Stimulated activated CD8-positive, alpha-beta memory T cell treated with anti-CD3 and anti-CD28 coated beads, Interleukin-7, amount 100 ng/mL, for 48 hours (primary cell): ENCODE measurements at regions not wholly inside any gene's neighbourhood (a gene's known extent, or its start where the extent isn't known, plus 50 kb on each side); places are given as distances from the start of the nearest gene placed in this dataset.
A peak's percentile ranks its signal among the peaks of the same experiment; 100 is the strongest.

Experiments used
- DNase-seq, 2 donors: peaks; one replicate each; pipeline ENCODE4 v3.0.0-alpha.2; 2020; ENCODE audit warnings: low read depth in 1 of 2; ENCODE audit errors: extremely low read depth in 1 of 2

DNA sequence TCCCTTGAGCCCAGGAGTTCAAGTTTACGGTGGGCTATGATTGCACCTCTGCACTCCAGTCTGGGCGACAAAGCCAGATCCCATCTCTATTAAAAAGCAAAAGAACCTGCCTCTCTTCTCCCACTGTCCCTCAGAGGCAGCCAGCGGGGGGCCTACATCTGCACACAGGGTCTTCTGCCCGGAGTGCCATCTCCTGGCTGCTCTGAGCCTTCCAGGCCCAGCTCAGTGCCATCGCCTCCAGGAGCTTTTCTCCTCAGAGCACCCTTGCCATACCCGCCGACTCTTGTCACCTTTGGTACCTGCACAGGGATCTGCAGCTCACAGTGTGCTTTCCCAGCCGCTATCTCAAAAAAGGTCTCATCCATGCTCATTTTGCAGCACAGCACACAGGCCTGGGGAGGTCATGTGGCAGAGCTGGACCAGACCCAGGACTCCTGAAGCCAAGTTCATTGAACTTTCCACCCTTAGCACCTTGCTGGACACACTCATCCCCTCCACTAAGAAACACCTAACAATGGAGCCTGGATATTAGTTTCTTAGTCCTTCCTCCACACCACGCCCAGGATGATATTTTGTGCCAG lies 186.3 kb downstream of the HAUS1 start:
- DNase-seq: no peak

DNA sequence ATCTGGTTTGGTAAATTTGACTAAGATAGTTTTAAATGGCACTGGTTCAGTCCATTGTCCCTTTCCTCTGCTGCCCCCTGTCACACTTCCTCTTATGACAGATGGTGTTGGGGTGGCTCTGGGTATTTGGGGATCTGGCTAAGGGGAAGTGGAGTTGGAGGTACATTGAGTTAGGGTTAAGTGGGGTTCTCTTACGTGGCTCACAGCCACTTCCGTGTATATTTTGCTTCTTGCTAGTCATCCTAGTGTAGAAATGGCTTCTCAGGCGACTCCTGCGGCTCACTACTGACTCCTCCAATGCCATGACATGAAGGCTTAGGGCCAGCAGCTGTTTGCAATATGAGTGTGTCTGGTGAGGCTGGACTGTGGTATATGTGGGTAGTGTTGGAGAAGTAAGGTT lies 187.0 kb downstream of the HAUS1 start:
- DNase-seq: no peak

DNA sequence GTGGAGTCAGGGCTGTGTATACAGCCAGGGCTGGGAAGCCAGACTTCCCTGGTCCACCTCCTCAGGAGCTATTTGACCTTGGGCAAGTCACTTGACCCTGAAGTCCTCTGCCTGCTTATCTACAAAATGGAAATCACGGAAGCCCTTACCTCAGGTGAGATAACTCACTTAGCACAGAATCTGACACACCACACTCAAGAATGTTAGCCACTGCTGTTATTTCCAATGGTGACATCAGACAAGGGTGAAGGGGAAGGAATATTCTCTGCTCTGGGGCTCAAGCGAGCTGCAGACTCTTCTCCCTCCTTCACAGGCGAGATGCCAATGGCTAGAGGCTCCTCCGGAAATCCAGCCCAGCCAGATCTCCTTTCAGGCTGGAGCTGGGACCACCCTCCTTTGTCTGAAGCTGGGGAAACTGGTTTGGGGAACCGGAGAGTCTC lies 189.6 kb downstream of the HAUS1 start:
- DNase-seq: no peak

DNA sequence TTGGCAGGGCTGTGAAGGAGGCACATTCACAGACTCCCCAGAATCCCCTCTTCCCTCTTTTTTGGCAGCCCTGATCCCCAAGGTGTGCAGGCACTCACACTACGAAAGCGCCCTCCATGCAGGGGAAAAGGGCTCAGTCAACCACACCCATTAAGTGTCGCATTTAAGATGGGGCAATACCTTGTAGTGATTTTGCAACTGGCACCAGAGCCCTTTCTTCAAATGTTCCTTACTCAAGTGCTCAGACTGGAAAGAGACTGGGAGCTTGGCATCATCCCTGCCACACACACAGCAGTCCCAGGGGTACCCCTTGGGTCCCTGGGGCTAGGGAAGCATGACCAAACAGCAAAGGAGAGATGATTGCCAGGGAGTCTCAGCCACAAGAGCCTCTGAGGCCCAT lies 190.1 kb downstream of the HAUS1 start:
- no peak for DNase-seq

DNA sequence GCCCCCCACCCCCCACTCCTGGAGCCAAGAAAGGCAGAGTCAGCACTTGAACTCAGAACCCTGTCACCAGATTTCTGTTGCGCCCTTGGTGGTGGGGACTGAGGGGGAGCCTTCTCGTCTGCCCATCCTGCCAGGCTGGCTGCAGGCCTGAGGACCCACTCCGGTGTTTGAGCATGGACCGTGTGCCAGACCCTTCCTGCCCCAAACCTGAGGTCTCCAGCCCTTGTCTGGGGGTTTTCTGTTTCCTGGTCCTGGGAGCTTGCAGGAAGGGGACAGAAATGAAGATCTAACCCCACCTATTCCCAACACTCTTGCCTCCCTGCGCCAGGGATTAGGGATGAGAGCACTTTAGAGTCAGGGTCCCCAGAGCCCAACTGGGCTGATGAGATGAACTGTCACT lies 190.6 kb downstream of the HAUS1 start:
- DNase-seq: no peak

DNA sequence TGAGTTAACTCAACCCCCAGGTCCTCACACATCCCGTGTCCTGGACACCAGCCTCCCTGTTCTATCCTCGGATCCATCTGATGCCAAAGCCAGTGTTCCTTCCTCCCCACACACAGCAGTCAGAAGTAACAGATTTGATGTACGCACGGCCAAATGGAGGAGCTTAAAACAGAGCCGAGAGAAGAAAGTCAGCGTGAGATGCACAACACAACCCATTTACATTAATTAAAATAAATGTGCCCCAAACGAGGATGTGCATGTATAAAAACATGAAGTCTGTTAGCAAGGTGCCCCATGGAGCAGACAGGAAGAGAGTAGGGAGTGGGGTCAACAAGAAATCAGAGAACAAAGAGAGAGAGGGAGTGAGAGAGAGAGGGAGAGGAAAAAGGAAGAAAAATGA lies 191.2 kb downstream of the HAUS1 start:
- no peak for DNase-seq

DNA sequence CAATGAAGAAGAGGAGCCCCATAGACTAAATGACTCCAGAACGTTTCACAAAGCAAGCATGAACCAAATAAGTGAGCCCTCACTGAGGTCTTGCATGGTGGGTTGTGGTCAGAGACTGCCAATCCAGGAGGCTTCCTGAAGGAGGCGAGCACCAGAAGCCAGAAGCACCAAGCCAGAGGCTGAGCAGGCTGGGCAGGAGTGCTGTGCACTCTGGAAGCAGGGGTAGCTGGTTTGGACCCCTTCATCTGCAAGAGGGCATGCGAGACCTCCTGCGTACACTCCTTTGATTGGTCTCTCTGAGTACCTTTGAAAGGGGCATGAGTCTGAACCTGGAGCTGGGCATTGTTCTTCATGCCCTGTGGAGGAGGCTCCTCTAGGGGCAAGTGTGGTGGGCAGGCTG lies 192.5 kb downstream of the HAUS1 start:
- no peak for DNase-seq

DNA sequence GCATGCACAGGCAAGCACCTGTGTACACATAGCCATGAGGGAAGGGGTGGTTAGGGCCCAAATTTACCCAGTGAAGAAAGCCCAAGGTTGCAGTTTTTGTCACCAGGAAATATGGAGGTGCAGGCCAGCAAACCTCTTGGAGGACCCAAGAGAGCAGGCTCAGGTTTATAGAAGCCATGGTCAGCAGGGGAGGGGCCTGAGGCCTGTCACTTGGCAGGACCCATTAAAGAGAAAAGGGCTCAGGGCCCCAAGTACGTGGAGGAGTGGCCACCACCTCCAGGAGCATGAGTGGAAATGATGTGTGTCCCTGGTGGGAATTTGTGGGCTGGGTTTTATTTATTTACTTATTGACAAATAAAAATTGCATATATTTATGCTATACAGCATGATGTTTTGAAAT lies 192.9 kb downstream of the HAUS1 start:
- no peak for DNase-seq

DNA sequence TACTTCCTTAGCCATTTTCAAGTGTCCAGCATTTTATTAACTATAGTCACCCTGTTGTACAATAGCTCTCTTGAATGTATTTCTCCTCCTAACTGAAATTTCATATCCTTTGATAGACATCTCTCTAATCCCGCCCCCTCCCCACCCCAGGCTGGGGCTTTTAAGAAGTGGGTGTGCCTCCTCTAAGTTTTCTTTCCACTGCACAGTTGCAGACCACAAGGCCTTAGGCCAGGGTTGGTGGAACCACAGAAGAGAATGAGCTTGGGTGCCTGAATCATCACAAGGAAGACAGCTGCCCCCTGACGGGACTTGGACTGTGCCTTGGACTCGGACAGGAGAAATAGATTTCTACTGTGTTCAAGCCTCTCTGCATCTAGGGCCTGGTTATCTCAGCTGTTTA lies 193.4 kb downstream of the HAUS1 start:
- DNase-seq: peak in 1 of 2 donors; percentile 14

DNA sequence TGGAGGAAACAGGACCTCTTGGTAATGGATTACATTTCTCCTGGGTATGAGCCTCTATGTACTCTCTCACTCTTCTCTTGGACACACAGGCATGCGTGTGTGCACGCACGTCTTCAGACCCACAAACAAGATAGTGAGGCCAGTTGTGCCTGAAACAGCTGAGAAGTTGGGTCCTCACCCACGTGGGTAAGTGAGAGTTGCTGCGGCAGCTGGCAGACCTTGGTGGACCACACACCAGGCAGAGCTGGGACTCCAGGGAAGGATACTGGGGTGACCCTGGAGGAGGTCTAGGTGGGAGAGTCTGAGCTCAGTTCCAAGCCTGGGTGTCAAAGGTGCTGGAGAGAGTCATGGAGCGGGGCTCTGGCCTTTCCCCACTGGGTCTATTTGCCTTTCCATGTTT lies 194.3 kb downstream of the HAUS1 start:
- no peak for DNase-seq

DNA sequence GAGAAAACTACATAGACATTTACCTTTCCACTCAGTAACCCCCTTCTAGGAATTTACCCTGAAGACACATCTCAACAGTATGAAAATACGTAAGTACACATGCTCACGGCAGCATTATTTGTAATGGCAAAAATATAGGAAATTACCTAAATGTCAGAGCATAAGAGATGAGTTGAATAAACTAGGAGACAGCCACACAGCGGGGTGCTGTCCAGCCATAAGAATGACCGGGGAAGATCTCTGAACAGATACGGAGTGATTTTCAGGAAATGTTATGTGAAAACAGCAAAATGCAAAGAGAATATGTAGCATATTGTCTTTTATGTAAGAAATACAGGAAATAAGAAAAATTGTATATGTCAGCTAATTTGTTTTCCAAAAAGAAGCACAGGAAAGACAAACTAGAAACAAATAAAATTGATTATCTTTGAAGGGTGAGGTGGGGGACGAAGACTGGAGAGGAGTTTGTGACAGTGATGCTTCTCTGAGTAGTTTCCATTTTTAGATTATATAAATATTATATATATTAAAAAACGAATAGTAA lies 195.4 kb downstream of the HAUS1 start:
- no peak for DNase-seq

DNA sequence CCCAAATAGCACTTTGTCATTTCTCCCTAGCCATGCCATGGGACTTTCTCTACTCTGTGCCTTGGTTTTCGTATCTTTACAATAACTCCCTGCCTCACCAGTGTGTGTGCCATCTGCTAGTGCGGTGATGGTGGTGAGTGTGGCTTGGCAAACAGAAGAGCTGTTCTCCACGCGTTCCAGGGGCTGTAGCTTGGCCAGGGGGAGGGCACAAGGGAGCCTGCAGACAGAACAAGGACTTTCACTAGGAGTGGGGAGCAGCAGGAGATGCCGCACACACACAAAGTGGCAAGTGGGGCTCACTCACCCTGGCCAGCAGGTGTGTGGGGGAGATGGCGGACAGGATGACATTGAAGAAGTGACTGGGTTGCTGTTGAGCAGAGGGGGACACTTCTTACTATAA lies 196.9 kb downstream of the HAUS1 start:
- no peak for DNase-seq

DNA sequence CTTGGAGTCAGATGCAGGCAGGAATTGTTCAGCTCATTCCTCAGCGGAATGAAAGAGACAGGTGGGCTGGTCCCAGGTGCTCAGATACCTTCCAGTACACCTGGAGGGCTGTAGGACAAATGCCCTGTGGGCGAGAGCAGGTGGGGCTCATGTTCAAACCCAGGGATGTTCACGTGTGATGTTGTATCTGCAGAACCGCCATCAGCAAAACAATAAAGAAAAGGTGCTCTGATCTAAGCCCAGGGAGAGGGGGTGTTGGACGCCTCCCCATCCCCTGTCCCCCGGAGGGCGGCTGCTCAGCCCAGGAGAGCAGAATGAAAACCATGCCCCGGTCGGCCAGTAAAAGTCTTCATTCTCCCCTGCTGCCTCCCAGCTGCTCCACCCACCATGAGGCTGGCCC lies 197.4 kb downstream of the HAUS1 start:
- no peak for DNase-seq

DNA sequence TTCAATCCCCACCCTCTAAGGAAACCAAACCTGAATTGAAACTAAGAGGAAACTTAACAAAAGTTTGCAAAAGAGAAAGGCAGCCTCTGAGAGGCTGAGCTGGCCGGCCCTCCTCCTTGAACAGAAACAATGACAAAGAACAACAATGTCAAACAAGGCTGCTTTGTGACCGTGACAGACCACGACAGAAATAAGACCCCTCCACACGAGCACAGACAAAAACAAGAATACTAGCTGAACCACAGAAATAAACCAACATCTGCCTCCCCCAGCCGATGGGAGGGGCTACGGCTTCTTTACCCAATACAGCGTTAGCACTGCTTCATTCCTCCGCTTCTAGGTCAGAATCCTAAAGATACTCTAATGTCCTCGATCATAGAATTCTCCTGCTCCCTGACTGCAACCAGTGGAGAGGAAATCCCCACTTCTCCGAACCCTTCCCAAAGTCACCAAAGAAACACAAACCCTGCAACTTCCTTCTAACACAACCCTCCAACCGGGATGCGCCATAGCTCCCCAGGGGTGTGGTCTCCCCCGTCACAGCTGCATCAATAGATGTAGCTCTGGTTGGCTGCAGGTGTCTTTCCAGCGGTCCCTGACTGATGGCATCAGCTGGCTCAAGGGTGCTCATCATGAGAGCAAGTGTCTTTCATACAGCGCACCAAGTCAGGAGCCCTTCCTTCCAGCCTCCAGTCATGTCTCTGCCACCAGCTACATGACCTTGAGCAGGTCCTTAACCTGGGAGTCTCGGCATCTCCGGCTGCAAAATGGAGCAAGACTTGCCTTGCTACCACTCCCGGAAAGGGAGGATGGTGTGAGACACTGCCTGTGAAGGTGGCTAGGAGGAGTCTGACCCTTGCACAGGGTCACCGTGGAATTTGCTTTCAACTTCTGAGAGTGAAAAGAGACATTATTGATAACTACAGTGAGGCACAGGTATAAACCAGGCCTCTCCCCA lies 198.6 kb downstream of the HAUS1 start:
- DNase-seq: no peak

DNA sequence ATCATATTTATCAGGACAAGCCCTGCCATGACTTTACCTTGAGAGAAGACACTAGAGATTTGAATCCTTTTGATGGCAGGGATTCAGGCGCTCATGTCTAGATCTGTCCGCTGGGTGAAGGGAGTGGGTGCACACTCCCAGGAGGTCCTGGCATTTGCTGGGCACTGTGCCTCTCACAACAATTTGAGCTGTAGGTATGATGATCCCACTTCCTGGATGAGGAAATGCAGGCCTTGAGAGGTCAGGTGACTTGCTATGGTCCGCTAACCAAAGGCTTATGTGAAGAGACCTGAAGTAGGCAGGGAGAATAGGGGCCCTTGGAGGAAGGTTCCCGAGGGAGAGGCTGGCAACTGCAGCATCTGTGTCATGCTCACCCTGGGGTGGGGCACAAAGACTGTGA lies 206.1 kb downstream of the HAUS1 start:
- no peak for DNase-seq

DNA sequence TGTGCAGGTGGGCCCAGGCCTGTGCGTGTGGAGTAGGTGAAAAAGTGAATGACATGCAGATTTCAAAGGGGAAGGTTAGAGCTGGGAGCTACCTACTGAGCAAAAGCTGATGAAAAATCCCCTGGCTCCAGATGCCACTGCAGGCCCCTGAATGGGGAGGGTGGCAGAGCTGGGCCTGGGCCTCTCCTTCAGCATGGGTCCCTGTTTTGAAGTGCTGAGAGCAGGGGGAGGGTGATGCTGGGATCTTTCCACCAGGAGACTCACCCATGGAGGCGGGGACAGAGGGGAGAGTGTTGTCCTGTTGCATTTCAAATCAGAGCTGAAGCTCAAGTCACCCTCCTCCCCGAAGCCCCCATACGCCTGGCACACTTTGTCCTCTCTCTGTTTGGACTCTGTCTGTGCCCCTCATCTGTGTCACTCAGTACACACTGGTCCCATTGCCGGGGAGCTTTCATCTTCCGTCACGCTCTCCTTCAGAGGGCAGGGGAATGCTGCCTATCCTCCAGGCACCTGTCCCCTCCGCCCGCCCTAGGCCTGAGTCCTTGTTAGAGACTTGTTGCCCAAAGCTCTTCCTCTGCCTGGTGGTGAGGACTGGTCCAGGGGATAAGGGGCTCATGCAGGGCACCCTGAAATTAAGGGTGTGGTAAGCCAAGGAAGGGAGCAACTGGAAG lies 206.6 kb downstream of the HAUS1 start:
- DNase-seq: no peak

DNA sequence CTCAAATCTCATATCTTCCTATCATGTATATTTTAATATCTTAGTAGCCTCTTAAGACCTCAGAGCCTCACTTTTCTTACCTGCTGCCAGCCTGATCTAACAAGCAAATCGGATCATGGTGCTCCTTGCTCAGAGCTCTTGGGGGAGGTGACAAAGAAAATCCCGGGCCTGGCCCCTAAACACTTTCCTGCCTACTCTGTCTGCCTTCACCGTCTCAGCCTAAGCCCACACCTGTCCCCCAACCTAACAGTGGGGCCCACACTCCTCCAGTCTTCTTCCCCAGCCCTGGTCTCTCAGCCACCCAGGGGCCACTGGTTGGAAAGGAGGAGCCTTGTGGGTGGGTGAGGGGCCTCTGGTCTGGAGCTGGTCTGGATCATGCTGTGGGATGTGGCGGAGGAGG lies 207.3 kb downstream of the HAUS1 start:
- DNase-seq: no peak

DNA sequence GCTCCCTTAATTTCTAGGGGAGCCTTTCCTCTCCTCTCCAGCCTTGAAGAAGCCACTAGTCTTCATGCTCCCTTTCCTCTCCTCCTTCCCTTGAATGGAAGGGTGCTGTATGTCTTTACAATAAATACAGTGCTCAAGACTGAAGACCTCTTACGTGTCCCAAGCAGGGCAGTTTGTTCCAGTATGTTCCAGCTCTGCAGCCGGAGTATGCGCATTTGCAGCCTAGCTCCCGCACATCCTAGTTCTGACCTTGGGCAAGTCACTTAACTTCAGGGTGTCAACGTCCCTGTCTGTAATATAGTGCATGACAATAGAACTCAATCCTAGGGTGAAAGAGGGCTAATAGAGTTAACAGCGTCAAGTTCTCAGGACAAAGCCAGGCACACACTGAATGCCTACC lies 208.0 kb downstream of the HAUS1 start:
- DNase-seq: no peak

DNA sequence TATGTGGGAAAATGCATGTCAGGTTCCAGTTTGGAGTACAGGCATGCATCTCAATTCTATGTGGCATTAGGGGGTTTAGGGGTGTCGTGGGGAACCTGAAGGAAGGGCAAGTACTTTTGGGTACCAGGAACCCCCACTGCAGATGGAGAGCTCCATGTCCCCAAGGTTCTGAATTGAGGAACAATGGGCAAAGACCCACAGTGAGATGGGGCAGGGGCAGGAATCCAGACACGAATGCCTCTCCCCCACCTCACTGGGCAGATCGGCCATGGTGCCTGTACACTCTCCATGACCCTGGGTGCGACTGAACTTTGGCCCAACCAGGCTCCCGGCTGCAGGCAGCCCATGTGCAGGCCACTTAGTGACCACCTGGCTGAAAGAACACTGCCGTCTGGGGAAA lies 209.3 kb downstream of the HAUS1 start:
- no peak for DNase-seq

DNA sequence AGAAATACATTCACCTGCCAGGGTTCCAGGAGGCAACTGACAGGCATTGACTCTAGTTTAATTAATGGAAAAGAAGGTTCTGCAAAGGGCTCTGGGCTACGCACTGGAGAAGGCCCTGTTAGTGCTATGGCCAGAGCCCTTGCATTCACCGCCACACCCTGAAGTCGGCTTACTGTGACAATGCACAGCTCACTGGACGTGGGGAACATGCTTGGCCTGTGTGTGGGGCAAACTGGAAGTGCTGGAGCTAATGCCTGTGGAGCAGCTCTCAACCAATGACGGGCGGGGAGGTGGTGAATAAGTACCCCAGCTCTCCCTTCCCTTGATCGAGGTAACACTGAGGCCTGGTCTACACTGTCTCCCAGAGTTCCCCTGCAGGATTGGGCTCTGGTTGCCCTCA lies 209.8 kb downstream of the HAUS1 start:
- no peak for DNase-seq

DNA sequence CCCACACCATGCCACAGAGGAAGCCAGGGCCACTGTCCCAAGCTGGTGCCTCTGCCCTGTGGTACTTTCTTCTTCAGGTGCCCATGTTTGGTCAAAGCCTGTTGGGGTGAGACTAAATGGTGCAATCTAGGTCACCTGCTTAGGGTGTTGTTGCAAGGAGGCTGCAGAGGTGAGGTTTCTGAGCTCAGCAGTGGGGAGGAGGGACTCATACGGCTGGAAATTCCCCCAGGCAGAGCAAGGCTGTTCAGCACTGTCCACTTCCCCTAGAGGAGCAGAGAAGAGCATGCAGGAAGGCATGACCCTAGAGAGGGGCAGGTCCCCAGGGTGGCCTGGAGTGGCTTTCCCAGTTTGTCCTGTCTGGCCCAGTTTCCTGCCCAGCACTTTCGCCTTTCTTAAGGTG lies 211.0 kb downstream of the HAUS1 start:
- no peak for DNase-seq

DNA sequence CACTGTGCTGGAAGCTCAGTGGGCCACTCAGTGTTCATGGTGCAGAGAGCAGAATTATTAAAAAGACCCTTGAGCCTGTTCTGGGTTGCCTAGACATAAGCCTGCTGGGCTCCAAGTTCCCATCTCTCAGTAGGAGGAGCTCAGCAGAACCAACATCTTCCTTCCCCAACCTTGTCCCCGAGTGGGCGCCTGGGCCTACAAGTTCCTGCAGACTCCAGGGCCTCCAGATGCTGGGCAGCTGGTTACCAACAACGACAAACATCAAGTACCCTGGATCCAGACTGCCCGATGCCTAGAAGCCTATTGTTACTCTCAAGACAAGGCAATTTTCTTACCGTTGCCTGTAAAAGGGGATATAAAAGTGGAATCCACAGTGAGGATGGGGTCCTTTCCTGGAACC lies 214.2 kb downstream of the HAUS1 start:
- no peak for DNase-seq
